Fibroblast of lung (primary cell): ENCODE measurements at regions not wholly inside any gene's neighbourhood (a gene's known extent, or its start where the extent isn't known, plus 50 kb on each side); places are given as distances from the start of the nearest gene placed in this dataset.
A peak's percentile ranks its signal among the peaks of the same experiment; 100 is the strongest.

Source experiments
- DNase-seq, 2 donors: peaks; one replicate each; pipeline versions ENCODE4 v3.0.0 to v3.0.0-alpha.2; 2010; ENCODE audit warnings: low read depth in 2 of 2
- H2AFZ ChIP-seq: 2 replicates; pipeline ENCODE4 v1.5.1; 2012; ENCODE audit warnings: low read length, control low read depth, inconsistent platforms
- H3K27ac ChIP-seq: 2 replicates; pipeline ENCODE4 v1.5.1; 2011; ENCODE audit warnings: low read length, control low read depth; ENCODE audit not compliant: insufficient read depth
- H3K27me3 ChIP-seq: 2 replicates; pipeline ENCODE4 v1.5.1; 2011; ENCODE audit warnings: mild to moderate bottlenecking, low read length; ENCODE audit not compliant: control insufficient read depth, insufficient read depth
- H3K36me3 ChIP-seq: 2 replicates; pipeline ENCODE4 v1.5.1; 2011; ENCODE audit warnings: low read length; ENCODE audit not compliant: control insufficient read depth, insufficient read depth
- H3K4me1 ChIP-seq: 2 replicates; pipeline ENCODE4 v1.5.1; 2011; ENCODE audit warnings: low read length; ENCODE audit not compliant: control insufficient read depth, insufficient read depth; ENCODE audit errors: extremely low read depth
- H3K4me2 ChIP-seq: 2 replicates; pipeline ENCODE4 v1.5.1; 2011; ENCODE audit warnings: low read length, control low read depth; ENCODE audit not compliant: insufficient read depth; ENCODE audit errors: extremely low read depth
- H3K4me3 ChIP-seq, 4 experiments: fragments of 200-600 bp in 1 of 4; sonication (generic) in 1 of 4; replicated peaks in 1 of 4; 2 replicates each; pipeline ENCODE4 v1.5.1; 2011 to 2016; ENCODE audit warnings: low read length in 4 of 4, low read depth in 3 of 4, mild to moderate bottlenecking in 3 of 4, control low read depth in 2 of 4, inconsistent platforms in 1 of 4, mixed read lengths in 1 of 4; ENCODE audit not compliant: insufficient read depth in 1 of 4; ENCODE audit errors: control extremely low read depth in 1 of 4
- H3K79me2 ChIP-seq: 2 replicates; pipeline ENCODE4 v1.5.1; 2012; ENCODE audit warnings: mild to moderate bottlenecking, low read length, inconsistent platforms; ENCODE audit not compliant: control insufficient read depth, insufficient read depth
- H3K9ac ChIP-seq: 2 replicates; pipeline ENCODE4 v1.5.1; 2011; ENCODE audit warnings: mild to moderate bottlenecking, low read length, control low read depth; ENCODE audit not compliant: insufficient read depth
- H3K9me3 ChIP-seq: 2 replicates; pipeline ENCODE4 v1.5.1; 2012; ENCODE audit warnings: low read depth, low read length; ENCODE audit not compliant: control insufficient read depth, insufficient read depth
- H4K20me1 ChIP-seq: 2 replicates; pipeline ENCODE4 v1.5.1; 2011; ENCODE audit warnings: low read length; ENCODE audit not compliant: control insufficient read depth, insufficient read depth; ENCODE audit errors: extremely low read depth
- EZH2 ChIP-seq: IDR thresholded peaks from 2 replicates; pipeline ENCODE4 v1.5.1; 2012; ENCODE audit warnings: low read length, control low read depth, mild to moderate bottlenecking; ENCODE audit errors: missing control alignments
- TF ChIP-seq, protein P1 (sequence below), 2 donors: IDR thresholded peaks in 1 of 2; conservative IDR thresholded peaks in 1 of 2; 1 replicate in 1 of 2; 2 replicates in 1 of 2; pipeline ENCODE4 v1.5.1; 2011 to 2012; ENCODE audit warnings: low read length in 2 of 2, control low read depth in 1 of 2, inconsistent platforms in 1 of 2, low read depth in 1 of 2, mild to moderate bottlenecking in 1 of 2

DNA sequence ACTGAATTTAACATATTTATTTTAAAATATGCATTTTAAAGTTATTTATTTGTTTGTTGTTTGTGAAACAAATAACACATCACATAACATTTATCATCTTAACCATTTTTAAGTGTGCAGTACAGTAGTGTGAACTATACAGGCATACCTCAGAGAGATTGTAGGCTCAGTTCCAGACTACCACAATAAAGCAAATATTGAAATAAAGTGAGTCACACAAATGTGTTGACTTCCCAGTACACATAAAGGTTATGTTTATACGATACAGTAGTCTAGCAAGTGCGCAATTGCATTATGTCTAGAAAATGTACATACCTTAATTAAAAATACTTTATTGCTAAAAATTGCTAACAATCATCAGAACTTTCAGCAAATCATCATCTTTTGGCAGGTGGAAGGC lies 739.4 kb upstream of the ADGRL4 start:
- Histone ChIP-seq H3K36me3 (no peaks in the 10 kb centered on the region), H3K4me2 (no peak overlapping the region), H3K4me1 (no peaks in the 10 kb centered on the region), H3K27ac (no peak overlapping the region), H2AFZ (no peak overlapping the region), H3K9ac (no peak overlapping the region), H3K4me3 (no peak overlapping the region), H3K79me2 (no peaks in the 10 kb centered on the region), H3K27me3 (no peaks in the 10 kb centered on the region), H3K9me3 (no peaks in the 10 kb centered on the region), H4K20me1 (no peaks in the 10 kb centered on the region)
- TF ChIP-seq EZH2: no peak
- TF ChIP-seq, protein P1, sequence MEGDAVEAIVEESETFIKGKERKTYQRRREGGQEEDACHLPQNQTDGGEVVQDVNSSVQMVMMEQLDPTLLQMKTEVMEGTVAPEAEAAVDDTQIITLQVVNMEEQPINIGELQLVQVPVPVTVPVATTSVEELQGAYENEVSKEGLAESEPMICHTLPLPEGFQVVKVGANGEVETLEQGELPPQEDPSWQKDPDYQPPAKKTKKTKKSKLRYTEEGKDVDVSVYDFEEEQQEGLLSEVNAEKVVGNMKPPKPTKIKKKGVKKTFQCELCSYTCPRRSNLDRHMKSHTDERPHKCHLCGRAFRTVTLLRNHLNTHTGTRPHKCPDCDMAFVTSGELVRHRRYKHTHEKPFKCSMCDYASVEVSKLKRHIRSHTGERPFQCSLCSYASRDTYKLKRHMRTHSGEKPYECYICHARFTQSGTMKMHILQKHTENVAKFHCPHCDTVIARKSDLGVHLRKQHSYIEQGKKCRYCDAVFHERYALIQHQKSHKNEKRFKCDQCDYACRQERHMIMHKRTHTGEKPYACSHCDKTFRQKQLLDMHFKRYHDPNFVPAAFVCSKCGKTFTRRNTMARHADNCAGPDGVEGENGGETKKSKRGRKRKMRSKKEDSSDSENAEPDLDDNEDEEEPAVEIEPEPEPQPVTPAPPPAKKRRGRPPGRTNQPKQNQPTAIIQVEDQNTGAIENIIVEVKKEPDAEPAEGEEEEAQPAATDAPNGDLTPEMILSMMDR (conservative IDR thresholded peaks at IDR 0.05 in 1 of 2, IDR thresholded peaks at IDR 0.05 in 1 of 2; ENCODE audit: low read depth in 1 of 2, low read length in 2 of 2): no peak
- peak; percentile 5 to 33 for DNase-seq

DNA sequence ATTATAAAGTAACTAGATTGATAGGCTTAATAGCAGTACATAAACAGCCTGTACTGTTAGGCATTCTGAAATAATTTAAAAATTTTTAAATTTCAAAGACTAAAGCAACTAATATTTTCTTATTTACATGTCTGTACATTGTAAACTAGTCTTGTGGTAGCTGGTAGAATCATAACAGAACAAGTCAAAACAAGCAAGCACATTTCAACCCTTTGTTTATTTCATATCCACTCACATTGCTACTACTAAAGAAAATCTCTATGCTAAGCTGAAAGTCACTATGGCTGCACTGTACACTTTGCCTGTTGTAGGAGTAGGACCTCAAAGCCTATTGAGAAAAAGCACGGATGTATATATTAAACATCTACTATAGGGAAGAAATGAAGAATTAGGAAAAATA lies 738.2 kb upstream of the ADGRL4 start:
- no peaks in the 10 kb centered on the region for H4K20me1 ChIP-seq
- no peaks in the 10 kb centered on the region for H3K27me3 ChIP-seq
- no peaks in the 10 kb centered on the region for H3K4me1 ChIP-seq
- H3K9ac ChIP-seq: no peak overlapping the region
- no peaks in the 10 kb centered on the region for H3K36me3 ChIP-seq
- no peaks in the 10 kb centered on the region for H3K9me3 ChIP-seq
- TF ChIP-seq, protein P1 (conservative IDR thresholded peaks at IDR 0.05 in 1 of 2, IDR thresholded peaks at IDR 0.05 in 1 of 2; ENCODE audit: low read depth in 1 of 2, low read length in 2 of 2): no peak
- no peak for TF ChIP-seq EZH2
- no peak for DNase-seq
- no peak overlapping the region for H3K27ac ChIP-seq
- no peak overlapping the region for H2AFZ ChIP-seq
- no peak overlapping the region for H3K4me2 ChIP-seq
- no peak overlapping the region for H3K4me3 ChIP-seq
- H3K79me2 ChIP-seq: no peaks in the 10 kb centered on the region

DNA sequence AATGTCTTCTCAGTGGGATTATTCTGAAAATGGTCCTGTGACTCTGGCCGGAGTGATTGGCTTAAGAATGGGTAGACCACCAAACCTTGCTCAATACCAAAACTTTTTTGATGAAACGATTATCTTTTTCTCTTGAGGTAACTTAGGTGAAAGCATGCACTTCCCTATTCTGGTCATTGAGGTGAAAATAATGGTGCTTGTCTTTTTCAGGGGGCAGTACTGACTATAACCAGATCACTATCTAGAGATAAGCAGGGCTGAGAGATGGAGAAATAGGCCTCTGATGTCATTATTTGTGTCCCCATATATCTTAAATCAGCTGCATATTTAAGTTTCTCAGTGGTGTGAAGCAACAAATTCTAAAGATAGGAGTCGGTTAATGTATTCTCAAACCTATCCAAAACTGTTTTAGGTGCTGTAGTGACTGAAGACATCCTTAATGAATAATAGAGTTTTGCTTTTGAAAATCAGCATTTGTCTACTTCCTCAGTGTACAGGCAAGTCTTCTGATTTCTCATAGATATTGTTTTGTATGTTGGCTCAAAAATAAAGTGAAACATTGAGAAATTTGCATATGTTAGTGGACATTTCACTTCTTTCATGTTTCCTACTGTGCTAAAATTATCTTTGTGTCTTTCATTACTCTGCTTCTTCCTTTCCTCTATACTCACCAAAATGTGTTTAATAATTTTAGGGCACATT lies 735.3 kb upstream of the ADGRL4 start:
- Histone ChIP-seq H3K9me3 (no peaks in the 10 kb centered on the region), H3K4me3 (no peak overlapping the region), H3K4me2 (no peak overlapping the region), H3K27ac (no peak overlapping the region), H3K4me1 (no peaks in the 10 kb centered on the region), H4K20me1 (no peaks in the 10 kb centered on the region), H3K79me2 (no peaks in the 10 kb centered on the region), H2AFZ (no peak overlapping the region), H3K9ac (no peak overlapping the region), H3K36me3 (no peaks in the 10 kb centered on the region), H3K27me3 (no peaks in the 10 kb centered on the region)
- no peak for TF ChIP-seq EZH2
- TF ChIP-seq, protein P1 (conservative IDR thresholded peaks at IDR 0.05 in 1 of 2, IDR thresholded peaks at IDR 0.05 in 1 of 2; ENCODE audit: low read depth in 1 of 2, low read length in 2 of 2): no peak
- no peak for DNase-seq
